ENCODE measurements at regions not wholly inside any gene's neighbourhood (a gene's known extent, or its start where the extent isn't known, plus 50 kb on each side); places are given as distances from the start of the nearest gene placed in this dataset.

DNA sequence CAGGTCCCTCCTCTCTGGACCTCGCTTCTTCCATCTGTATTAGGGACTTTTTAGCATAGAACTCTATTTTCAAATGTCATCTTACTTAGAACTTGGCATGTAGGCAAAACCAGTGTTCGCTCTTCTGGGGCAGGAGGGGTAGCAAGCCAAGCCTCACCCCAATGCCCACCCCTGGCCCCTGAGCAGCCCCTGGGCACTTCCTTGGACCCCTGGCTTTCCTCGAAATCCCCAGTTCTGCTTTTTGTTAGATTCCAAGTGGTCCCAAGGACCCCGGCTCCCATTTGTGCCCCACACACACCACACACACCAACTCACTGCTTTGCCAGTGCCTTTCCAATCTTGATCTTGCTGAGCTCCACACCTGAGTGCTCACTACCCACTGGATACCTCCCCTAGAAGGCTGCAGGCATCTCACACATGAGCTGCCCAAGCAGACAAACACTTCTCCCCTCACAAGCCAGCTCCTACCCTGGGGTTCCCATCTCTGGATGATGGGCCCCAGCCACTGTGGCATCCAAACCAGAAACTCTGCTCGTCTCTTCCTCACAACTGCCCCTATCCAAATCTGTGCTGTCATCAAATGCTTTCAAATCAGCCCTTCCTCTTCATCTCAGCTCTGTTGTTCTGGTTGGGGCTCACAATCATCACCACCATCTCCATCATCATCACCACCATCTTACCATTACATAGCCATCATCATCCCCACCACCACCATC, 167.9 kb upstream of the ZMIZ1 start:
- TF ChIP-seq ZNF274 (IDR thresholded peaks at IDR 0.05; ENCODE audit: low read depth, low read length) (no peak), YY1 (IDR thresholded peaks at IDR 0.05; ENCODE audit: insufficient read depth, insufficient read length) (no peak), SUZ12 (IDR thresholded peaks at IDR 0.05; ENCODE audit: extremely low read depth, insufficient read depth, insufficient read length) (no peak)
